IMR-90 (cell line): ENCODE measurements at regions not wholly inside any gene's neighbourhood (a gene's known extent, or its start where the extent isn't known, plus 50 kb on each side); places are given as distances from the start of the nearest gene placed in this dataset.

Source experiments
- ATAC-seq: fragments of 200-7000 bp; cut with Tn5 transposase; 2 replicates; pipeline ENCODE4 v1.9.1; 2020; ENCODE audit warnings: low read depth, mild to moderate bottlenecking, moderate library complexity
- BruUV-seq: library from RNA; stranded (reverse); fragments of 400-500 nt; replicated peaks from 2 replicates; lab custom pipeline; 2021; lab: Mats Ljungman, UMichigan
- CTCF ChIA-PET: fragments of 300-600 bp; formaldehyde crosslinking; extraction: SDS; loops from one replicate; lab custom pipeline; 2021; ENCODE audit warnings: antibody characterized with exemption; lab: Yijun Ruan, JAX
- POLR2A ChIA-PET: fragments of 300-600 bp; sonication (Branson Sonifier 250); formaldehyde crosslinking; loops from one replicate; lab custom pipeline; 2022; ENCODE audit warnings: antibody characterized with exemption; ENCODE audit not compliant: unreplicated experiment; lab: Charles Lee
- DNase-seq: peaks from one replicate; pipeline ENCODE4 v3.0.0; 2013
- H2AFZ ChIP-seq: replicated peaks from 2 replicates; pipeline ENCODE3; 2013; ENCODE audit warnings: low read length, mild to moderate bottlenecking; ENCODE audit not compliant: poor library complexity
- H2AK5ac ChIP-seq: 2 replicates; pipeline ENCODE4 v1.6.1; 2013; ENCODE audit warnings: low read depth, low read length, inconsistent platforms
- H2AK9ac ChIP-seq: replicated peaks from 2 replicates; pipeline ENCODE3; 2013; ENCODE audit warnings: mild to moderate bottlenecking, low read depth, low read length, moderate library complexity; ENCODE audit not compliant: poor library complexity
- H2BK120ac ChIP-seq: 2 replicates; pipeline ENCODE4 v1.6.1; 2013; ENCODE audit warnings: low read depth, low read length, inconsistent platforms
- H2BK15ac ChIP-seq: 3 replicates; pipeline ENCODE4 v1.6.1; 2013; ENCODE audit warnings: low read depth, low read length, inconsistent platforms
- H2BK20ac ChIP-seq: 2 replicates; pipeline ENCODE4 v1.6.1; 2013; ENCODE audit warnings: low read depth, mild to moderate bottlenecking, inconsistent platforms, low read length, moderate library complexity
- H2BK5ac ChIP-seq: 2 replicates; pipeline ENCODE4 v1.6.1; 2013; ENCODE audit warnings: mild to moderate bottlenecking, low read depth, low read length, inconsistent platforms; ENCODE audit not compliant: poor library complexity, severe bottlenecking
- H3K14ac ChIP-seq: replicated peaks from 2 replicates; pipeline ENCODE4 v1.6.1; 2013; ENCODE audit warnings: low read depth, low read length, inconsistent platforms
- H3K18ac ChIP-seq: 2 replicates; pipeline ENCODE4 v1.6.1; 2013; ENCODE audit warnings: low read depth, low read length, control low read depth
- H3K23ac ChIP-seq: 2 replicates; pipeline ENCODE4 v1.6.1; 2013; ENCODE audit warnings: low read depth, low read length, inconsistent platforms
- H3K27ac ChIP-seq: 2 replicates; pipeline ENCODE4 v1.5.1; 2013; ENCODE audit warnings: mild to moderate bottlenecking, control low read depth, low read length; ENCODE audit not compliant: insufficient read depth
- H3K27me3 ChIP-seq: 2 replicates; pipeline ENCODE4 v1.6.1; 2013; ENCODE audit warnings: low read length; ENCODE audit not compliant: control insufficient read depth, insufficient read depth
- H3K36me3 ChIP-seq: 2 replicates; pipeline ENCODE4 v1.6.1; 2013; ENCODE audit warnings: low read length, mixed read lengths; ENCODE audit not compliant: control insufficient read depth, insufficient read depth
- H3K4ac ChIP-seq: 2 replicates; pipeline ENCODE4 v1.6.1; 2013; ENCODE audit warnings: low read depth, low read length, inconsistent platforms
- H3K4me1 ChIP-seq: 2 replicates; pipeline ENCODE4 v1.6.1; 2013; ENCODE audit warnings: low read length, mixed read lengths; ENCODE audit not compliant: control insufficient read depth, insufficient read depth
- H3K4me2 ChIP-seq: 2 replicates; pipeline ENCODE4 v1.6.1; 2013; ENCODE audit warnings: low read depth, mild to moderate bottlenecking, control low read depth, low read length, moderate library complexity
- H3K4me3 ChIP-seq: 2 replicates; pipeline ENCODE4 v1.5.1; 2013; ENCODE audit warnings: low read depth, mild to moderate bottlenecking, control low read depth, low read length, moderate library complexity; ENCODE audit not compliant: insufficient read depth
- H3K56ac ChIP-seq: 2 replicates; pipeline ENCODE4 v1.6.1; 2013; ENCODE audit warnings: low read length, inconsistent platforms; ENCODE audit not compliant: insufficient read depth; ENCODE audit errors: extremely low read depth
- H3K79me1 ChIP-seq, 2 experiments: 2 replicates each; pipeline ENCODE4 v1.6.1; 2013; ENCODE audit warnings: low read length in 2 of 2, inconsistent platforms in 1 of 2, low read depth in 1 of 2
- H3K9ac ChIP-seq: 2 replicates; pipeline ENCODE4 v1.6.1; 2013; ENCODE audit warnings: low read depth, low read length, control low read depth
- H3K9me1 ChIP-seq: 2 replicates; pipeline ENCODE4 v1.6.1; 2013; ENCODE audit warnings: low read length, inconsistent platforms; ENCODE audit not compliant: insufficient read depth
- H3K9me3 ChIP-seq: 2 replicates; pipeline ENCODE4 v1.6.1; 2013; ENCODE audit warnings: low read length; ENCODE audit not compliant: control insufficient read depth, insufficient read depth
- H4K20me1 ChIP-seq: 2 replicates; pipeline ENCODE4 v1.6.1; 2013; ENCODE audit warnings: low read length, inconsistent platforms; ENCODE audit not compliant: insufficient read depth
- H4K5ac ChIP-seq: 2 replicates; pipeline ENCODE4 v1.6.1; 2013; ENCODE audit warnings: mild to moderate bottlenecking, low read depth, low read length, control low read depth
- H4K8ac ChIP-seq, 2 experiments: 2 replicates each; pipeline ENCODE4 v1.6.1; 2013; ENCODE audit warnings: low read depth in 2 of 2, low read length in 2 of 2, control low read depth in 1 of 2, inconsistent platforms in 1 of 2
- H4K91ac ChIP-seq: 2 replicates; pipeline ENCODE4 v1.6.1; 2013; ENCODE audit warnings: low read depth, low read length, inconsistent platforms; ENCODE audit not compliant: insufficient read depth
- BHLHE40 ChIP-seq: fragments of 150-350 bp; IDR thresholded peaks from 2 replicates; pipeline ENCODE4 v1.6.1; 2016; ENCODE audit warnings: mild to moderate bottlenecking, low read depth, low read length
- MAFK ChIP-seq: IDR thresholded peaks from 2 replicates; pipeline ENCODE4 v1.6.1; 2012; ENCODE audit warnings: low read depth, low read length, improper control_type of control experiment
- USF2 ChIP-seq: fragments of 150-350 bp; IDR thresholded peaks from 2 replicates; pipeline ENCODE4 v1.6.1; 2017; ENCODE audit warnings: mild to moderate bottlenecking, antibody characterized with exemption, low read length, low read depth
- WGBS, 2 experiments: methylation state at CpG; one replicate each; pipeline versions ENCODE4 v1.1.5 to v1.1.7; 2013; ENCODE audit warnings: missing lambda C conversion rate in 2 of 2; ENCODE audit not compliant: insufficient read length in 1 of 2; ENCODE audit errors: extremely low coverage in 2 of 2; 5-methylcytosine and 5-hydroxymethylcytosine counted together
- dilution Hi-C: fragments of 300-500 bp; cut with HindIII; formaldehyde crosslinking; loops from one replicate; pipeline ENCODE4 v1.14.3; 2018; ENCODE audit warnings: low sequenced_read_pairs; ENCODE audit not compliant: unreplicated experiment
- in situ Hi-C: fragments of 300-500 bp; cut with MboI; formaldehyde crosslinking; loops from 3 replicates; pipeline ENCODE4 v1.14.3; 2019; ENCODE audit warnings: low sequenced_read_pairs, inconsistent platforms, mixed read lengths
- intact Hi-C: fragments of 100-400 bp; cut with micrococcal nuclease; formaldehyde crosslinking; loops from 2 replicates; pipeline ENCODE4 v1.10.0; 2022

GRCh38 chr2:224222974-224223373 is 178.9 kb downstream of the FAM124B start:
- H3K27ac ChIP-seq: no peak overlapping the region
- no peak overlapping the region for H3K18ac ChIP-seq
- no peak overlapping the region for H3K56ac ChIP-seq
- H2BK120ac ChIP-seq: no peak overlapping the region
- no peak overlapping the region for H2BK20ac ChIP-seq
- no peak overlapping the region for H4K91ac ChIP-seq
- in situ Hi-C loops (no loop called here), intact Hi-C loops (no loop called here), dilution Hi-C loops (no loop called here)
- H3K4me2 ChIP-seq: no peak overlapping the region
- no peak for ATAC-seq
- H3K9me1 ChIP-seq: 0 out of 2 replicates have a peak, but pooled peaks cover 7% of the 10 kb centered on the region
- no peaks in the 10 kb centered on the region for H4K20me1 ChIP-seq
- no peak overlapping the region for H2AFZ ChIP-seq
- H4K8ac ChIP-seq: no peak overlapping the region
- TF ChIP-seq USF2: no peak
- TF ChIP-seq MAFK: peak; percentile 91
- TF ChIP-seq BHLHE40: no peak
- H3K4ac ChIP-seq: no peak overlapping the region
- WGBS, 2 experiments: no CpG with 5 or more reads among the region's 1 CpG
- H4K5ac ChIP-seq: no peak overlapping the region
- ChIA-PET POLR2A (interaction anchor here (0.6 kb wide), 1 partner anchor 184 kb away, joined by 3 read pairs; the partner anchor contains the start of gene SERPINE2), CTCF (interaction anchor here (0.8 to 1.0 kb wide), 2 partner anchors 11 to 15 kb away, joined by 3 read pairs; no protein-coding TSS in a partner anchor)
- H3K79me1 ChIP-seq: no peaks in the 10 kb centered on the region
- no peak overlapping the region for H3K14ac ChIP-seq
- H3K23ac ChIP-seq: no peak overlapping the region
- H2BK5ac ChIP-seq: no peak overlapping the region
- no peaks in the 10 kb centered on the region for H3K27me3 ChIP-seq
- no peak overlapping the region for H3K4me3 ChIP-seq
- no peak overlapping the region for H3K9ac ChIP-seq
- peaks cover 9% of the 10 kb centered on the region for H3K4me1 ChIP-seq
- no peaks in the 10 kb centered on the region for H3K36me3 ChIP-seq
- no peak overlapping the region for H2AK9ac ChIP-seq
- H2BK15ac ChIP-seq: no peak overlapping the region
- BruUV-seq: no TSS peak
- H2AK5ac ChIP-seq: no peak overlapping the region
- DNase-seq: no peak
- peaks cover 6% of the 10 kb centered on the region for H3K9me3 ChIP-seq
